ENCODE measurements at regions not wholly inside any gene's neighbourhood (a gene's known extent, or its start where the extent isn't known, plus 50 kb on each side); places are given as distances from the start of the nearest gene placed in this dataset.

DNA sequence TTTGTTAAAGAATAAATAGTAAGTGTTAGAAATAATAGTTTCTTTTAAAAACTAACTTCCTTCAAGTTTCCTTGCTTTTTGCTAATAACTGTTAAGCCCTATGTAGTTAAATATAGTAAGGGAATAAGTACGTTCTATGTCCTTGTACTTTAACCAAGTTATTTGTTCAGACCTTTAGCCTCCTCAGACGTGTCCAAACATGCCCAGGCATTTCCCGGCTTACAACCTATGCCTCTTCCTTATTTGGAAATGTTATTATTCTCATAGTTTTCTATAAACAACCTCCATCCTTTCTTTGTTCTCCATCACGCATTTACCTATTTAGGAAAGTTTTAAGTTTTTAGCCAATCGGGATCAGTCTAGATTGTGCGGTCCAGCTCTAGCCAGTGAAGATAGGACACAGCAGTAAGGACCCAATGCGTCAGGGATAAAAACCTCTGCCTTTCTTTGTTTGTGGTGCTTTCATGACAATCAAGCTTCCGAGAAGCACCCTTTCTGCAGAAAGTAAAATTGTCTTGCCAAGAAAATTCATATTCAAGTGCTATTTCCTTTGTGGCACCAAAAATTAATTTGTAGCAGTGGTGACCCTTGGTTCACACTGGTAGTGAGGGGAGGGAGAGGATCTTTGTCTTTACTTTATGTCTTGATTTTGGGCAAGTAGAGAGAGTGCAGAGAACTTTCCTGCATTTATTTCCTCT lies 851.3 kb upstream of the POM121L12 start:
- no peaks in the 10 kb centered on the region for H3K4me1 Mint-ChIP-seq
- no peak overlapping the region for H3K27ac Mint-ChIP-seq
- H3K27me3 Mint-ChIP-seq (ENCODE audit: insufficient read depth), result no peaks in the 10 kb centered on the region
- no peak overlapping the region for H3K4me3 Mint-ChIP-seq
- no peak for DNase-seq
- no peaks in the 10 kb centered on the region for H3K27me3 ChIP-seq (ENCODE audit: control insufficient read depth, insufficient read depth, low read length, poor library complexity, severe bottlenecking)
- WGBS, 2 experiments (ENCODE audit: insufficient coverage in 1 of 2, insufficient read length in 1 of 2), result 92 to 96% methylated on average over 2 to 8 of the region's 8 CpGs
- no peaks in the 10 kb centered on the region for H3K36me3 Mint-ChIP-seq (ENCODE audit: low read depth)
- no peaks in the 10 kb centered on the region for H3K4me1 ChIP-seq (ENCODE audit: control insufficient read depth, insufficient read depth, low read length)
- TF ChIP-seq, protein P1, sequence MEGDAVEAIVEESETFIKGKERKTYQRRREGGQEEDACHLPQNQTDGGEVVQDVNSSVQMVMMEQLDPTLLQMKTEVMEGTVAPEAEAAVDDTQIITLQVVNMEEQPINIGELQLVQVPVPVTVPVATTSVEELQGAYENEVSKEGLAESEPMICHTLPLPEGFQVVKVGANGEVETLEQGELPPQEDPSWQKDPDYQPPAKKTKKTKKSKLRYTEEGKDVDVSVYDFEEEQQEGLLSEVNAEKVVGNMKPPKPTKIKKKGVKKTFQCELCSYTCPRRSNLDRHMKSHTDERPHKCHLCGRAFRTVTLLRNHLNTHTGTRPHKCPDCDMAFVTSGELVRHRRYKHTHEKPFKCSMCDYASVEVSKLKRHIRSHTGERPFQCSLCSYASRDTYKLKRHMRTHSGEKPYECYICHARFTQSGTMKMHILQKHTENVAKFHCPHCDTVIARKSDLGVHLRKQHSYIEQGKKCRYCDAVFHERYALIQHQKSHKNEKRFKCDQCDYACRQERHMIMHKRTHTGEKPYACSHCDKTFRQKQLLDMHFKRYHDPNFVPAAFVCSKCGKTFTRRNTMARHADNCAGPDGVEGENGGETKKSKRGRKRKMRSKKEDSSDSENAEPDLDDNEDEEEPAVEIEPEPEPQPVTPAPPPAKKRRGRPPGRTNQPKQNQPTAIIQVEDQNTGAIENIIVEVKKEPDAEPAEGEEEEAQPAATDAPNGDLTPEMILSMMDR (conservative IDR thresholded peaks at IDR 0.05), result no peak
- peaks cover 8% of the 10 kb centered on the region for H3K9me3 Mint-ChIP-seq
- no peak overlapping the region for H3K9ac ChIP-seq (ENCODE audit: extremely low read depth, low read length, poor library complexity, severe bottlenecking)
- H3K27ac ChIP-seq (ENCODE audit: low read depth, low read length), result no peak overlapping the region
- H3K9me3 ChIP-seq (ENCODE audit: control insufficient read depth, low read length), result peaks cover 17% of the 10 kb centered on the region
- no peaks in the 10 kb centered on the region for H3K36me3 ChIP-seq (ENCODE audit: control insufficient read depth, insufficient read depth, low read length)
- no peak overlapping the region for H3K4me3 ChIP-seq (ENCODE audit: low read length)

DNA sequence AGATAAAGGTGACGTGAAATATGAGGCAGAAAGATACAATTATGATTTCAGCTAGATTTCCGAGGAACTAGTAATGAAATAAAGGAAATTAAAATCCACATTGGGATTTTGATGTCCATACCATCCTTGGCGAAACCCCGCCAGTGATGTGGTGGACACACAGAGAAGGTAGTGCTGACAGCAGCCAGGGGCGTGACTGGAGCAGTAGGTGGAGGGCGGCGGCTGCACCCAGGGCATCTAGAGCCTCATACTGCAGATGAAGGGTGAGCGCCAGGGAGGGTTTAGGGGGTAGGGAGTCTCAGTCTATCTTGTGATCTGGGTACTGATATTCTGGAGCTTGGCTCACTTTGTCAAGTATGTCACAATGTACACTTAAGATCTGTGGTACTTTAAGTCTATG lies 855.5 kb upstream of the POM121L12 start:
- no peaks in the 10 kb centered on the region for H3K4me1 ChIP-seq (ENCODE audit: control insufficient read depth, insufficient read depth, low read length)
- DNase-seq, result no peak
- H3K4me3 ChIP-seq (ENCODE audit: low read length), result no peak overlapping the region
- TF ChIP-seq, protein P1 (conservative IDR thresholded peaks at IDR 0.05), result no peak
- no peaks in the 10 kb centered on the region for H3K36me3 ChIP-seq (ENCODE audit: control insufficient read depth, insufficient read depth, low read length)
- no peaks in the 10 kb centered on the region for H3K27me3 ChIP-seq (ENCODE audit: control insufficient read depth, insufficient read depth, low read length, poor library complexity, severe bottlenecking)
- no peaks in the 10 kb centered on the region for H3K27me3 Mint-ChIP-seq (ENCODE audit: insufficient read depth)
- peaks cover 8% of the 10 kb centered on the region for H3K9me3 Mint-ChIP-seq
- H3K4me1 Mint-ChIP-seq, result no peaks in the 10 kb centered on the region
- WGBS, 2 experiments (ENCODE audit: insufficient coverage in 1 of 2, insufficient read length in 1 of 2), result 92 to 100% methylated on average over 4 to 8 of the region's 8 CpGs
- peaks cover 16% of the 10 kb centered on the region for H3K9me3 ChIP-seq (ENCODE audit: control insufficient read depth, low read length)
- no peak overlapping the region for H3K27ac Mint-ChIP-seq
- H3K27ac ChIP-seq (ENCODE audit: low read depth, low read length), result no peak overlapping the region
- no peaks in the 10 kb centered on the region for H3K36me3 Mint-ChIP-seq (ENCODE audit: low read depth)
- H3K4me3 Mint-ChIP-seq, result no peak overlapping the region
- H3K9ac ChIP-seq (ENCODE audit: extremely low read depth, low read length, poor library complexity, severe bottlenecking), result no peak overlapping the region

DNA sequence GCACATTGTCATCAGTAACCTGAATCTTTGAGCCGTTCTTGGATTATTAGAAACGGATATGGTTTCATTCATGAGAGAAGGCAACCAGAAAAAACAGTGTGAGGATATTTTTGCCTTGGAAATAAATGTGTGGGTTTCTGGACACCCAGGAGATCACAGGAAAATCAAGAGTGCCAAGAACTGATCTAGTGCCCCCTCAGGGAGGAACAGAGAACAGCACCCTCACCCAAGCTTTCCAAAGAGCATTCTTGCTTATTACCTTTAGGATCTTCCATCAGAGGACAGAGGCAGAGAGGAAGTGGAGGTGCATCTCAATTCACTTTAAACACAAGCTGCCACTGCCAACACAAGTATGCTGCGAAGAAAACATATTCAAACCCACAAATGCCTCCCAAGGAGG lies 851.5 kb upstream of the COBL start:
- WGBS, 2 experiments (ENCODE audit: insufficient coverage in 1 of 2, insufficient read length in 1 of 2), result 69 to 86% methylated on average over 2 to 3 of the region's 3 CpGs
- Mint-ChIP-seq H3K4me1 (no peaks in the 10 kb centered on the region), H3K27ac (no peak overlapping the region), H3K27me3 (ENCODE audit: insufficient read depth) (no peaks in the 10 kb centered on the region), H3K9me3 (no peaks in the 10 kb centered on the region), H3K4me3 (no peak overlapping the region), H3K36me3 (ENCODE audit: low read depth) (no peaks in the 10 kb centered on the region)
- Histone ChIP-seq H3K27ac (ENCODE audit: low read depth, low read length) (no peak overlapping the region), H3K9me3 (ENCODE audit: control insufficient read depth, low read length) (no peaks in the 10 kb centered on the region), H3K4me1 (ENCODE audit: control insufficient read depth, insufficient read depth, low read length) (no peaks in the 10 kb centered on the region), H3K27me3 (ENCODE audit: control insufficient read depth, insufficient read depth, low read length, poor library complexity, severe bottlenecking) (no peaks in the 10 kb centered on the region), H3K9ac (ENCODE audit: extremely low read depth, low read length, poor library complexity, severe bottlenecking) (no peak overlapping the region), H3K4me3 (ENCODE audit: low read length) (no peak overlapping the region), H3K36me3 (ENCODE audit: control insufficient read depth, insufficient read depth, low read length) (no peaks in the 10 kb centered on the region)
- TF ChIP-seq, protein P1 (conservative IDR thresholded peaks at IDR 0.05), result peak; percentile 81
- DNase-seq, result peak; percentile 83
